HS-27A (cell line): ENCODE measurements at regions not wholly inside any gene's neighbourhood (a gene's known extent, or its start where the extent isn't known, plus 50 kb on each side); places are given as distances from the start of the nearest gene placed in this dataset.
"Not testable (repeated sequence)": the region's sequence is repeated elsewhere in the genome, so short reads cannot be mapped to it uniquely, and the experiment has no call there.

Experiments
- DNase-seq: peaks from one replicate; pipeline ENCODE4 v3.0.0-alpha.2; 2012; ENCODE audit warnings: low read depth, missing footprints

DNA sequence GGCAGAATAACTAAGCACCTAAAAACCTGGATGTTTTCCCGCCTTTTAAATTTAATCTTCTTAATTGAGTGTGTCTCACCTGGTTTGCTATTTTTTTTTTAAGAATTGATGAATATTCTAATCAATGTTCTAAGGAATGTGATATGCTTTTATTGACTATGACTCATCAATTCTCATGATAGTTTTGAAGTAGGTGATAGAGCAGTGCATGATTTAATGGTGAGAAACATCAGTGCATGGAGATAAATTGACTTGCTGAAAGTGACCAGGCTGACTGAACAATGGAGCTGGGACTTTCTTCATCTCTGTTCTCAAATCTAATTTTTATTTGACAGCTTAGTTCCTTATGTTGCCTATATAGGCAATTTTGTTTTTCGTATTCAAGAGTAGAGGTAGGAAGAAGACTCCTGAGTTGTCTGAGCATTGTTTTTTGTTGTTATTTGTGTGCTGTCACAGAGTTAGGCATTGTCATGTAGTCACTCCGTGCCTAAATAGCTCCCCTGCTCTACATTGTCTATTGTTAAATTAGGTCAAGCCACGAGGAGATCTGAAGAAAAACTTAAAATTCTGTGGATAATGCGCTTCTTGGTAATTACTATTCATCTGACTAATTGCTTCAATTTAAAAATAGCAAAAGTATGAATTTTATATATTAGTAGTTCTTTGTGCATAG, 59.0 kb upstream of the NUTM2F start:
- not testable (repeated sequence) for DNase-seq

DNA sequence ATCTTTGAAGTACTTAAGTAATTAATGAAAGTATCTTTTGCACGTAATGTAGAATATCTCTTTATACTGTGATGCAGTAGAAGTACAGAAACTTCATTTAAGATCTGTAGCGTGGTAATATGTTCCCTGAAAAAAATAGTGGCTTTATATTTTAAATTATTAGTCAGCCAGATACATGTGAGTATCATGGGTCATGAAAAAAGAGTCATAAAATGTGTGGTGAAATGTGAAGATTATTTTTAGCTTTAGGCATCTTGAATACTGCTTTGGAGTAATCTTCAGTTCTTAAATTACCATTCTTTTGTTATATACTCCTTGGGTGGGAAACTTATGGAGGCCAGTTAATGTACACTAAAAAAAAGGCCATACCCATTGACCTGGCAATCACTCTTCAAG, 59.6 kb upstream of the NUTM2F start:
- not testable (repeated sequence) for DNase-seq

- not testable (repeated sequence) for DNase-seq
These were observed 62.1 kb upstream of the NUTM2F start for GRCh38 chr9:94390425-94391098.

DNA sequence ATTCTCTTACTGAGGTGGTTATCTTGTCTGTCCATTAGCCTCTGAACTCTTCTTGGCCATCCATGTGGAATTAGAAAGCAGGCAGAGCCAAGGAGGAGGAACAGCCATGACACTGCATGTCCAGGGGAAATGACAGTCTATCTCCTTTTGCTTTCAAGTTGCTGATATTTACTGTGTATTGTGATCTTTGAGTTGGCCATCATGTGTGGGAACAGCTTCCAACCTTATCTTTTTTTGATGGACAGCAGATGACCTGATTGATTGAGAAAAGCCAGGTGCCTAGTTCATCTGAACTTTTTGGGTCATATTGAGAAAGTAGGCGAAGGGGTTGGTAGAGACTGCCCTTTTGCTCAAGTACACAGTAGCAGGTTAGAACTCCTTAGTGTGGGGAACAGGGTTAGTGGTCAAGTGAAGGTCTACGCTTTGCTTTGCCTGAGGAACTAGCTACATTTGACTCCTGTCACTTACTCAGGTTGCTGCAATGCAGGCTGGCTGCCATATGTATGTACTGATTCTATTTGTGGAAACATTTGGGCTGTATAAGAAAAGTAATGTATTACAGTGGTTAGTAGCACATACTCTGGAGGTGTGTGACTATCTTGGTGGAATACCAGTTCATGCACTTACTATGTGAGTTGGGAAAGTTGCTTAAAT, 64.7 kb upstream of the NUTM2F start:
- DNase-seq, result not testable (repeated sequence)

- not testable (repeated sequence) for DNase-seq
These were observed 69.4 kb upstream of the NUTM2F start for GRCh38 chr9:94397766-94398379.

DNA sequence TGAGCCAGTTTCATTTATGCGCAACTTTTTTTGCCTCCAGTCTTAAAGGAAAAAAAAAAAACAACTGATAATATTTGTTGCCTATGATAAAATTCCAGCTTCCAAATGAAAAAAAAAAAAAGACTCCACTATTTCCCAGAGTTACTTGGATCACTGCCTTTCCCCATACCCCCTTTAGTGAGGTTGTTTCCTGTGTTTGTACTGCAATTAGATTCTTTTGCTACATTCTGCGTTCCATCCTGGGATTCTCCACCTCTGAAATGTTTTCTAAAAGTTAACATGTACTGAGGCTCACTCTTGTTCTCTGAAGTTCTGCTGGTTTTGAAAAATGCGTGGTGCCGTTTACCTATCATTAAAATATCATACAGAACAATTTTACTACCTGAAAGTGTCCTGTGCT, 72.0 kb upstream of the NUTM2F start:
- DNase-seq, result not testable (repeated sequence)

GRCh38 chr9:94402795-94403194, 74.4 kb upstream of the NUTM2F start:
- not testable (repeated sequence) for DNase-seq

- DNase-seq, result not testable (repeated sequence)
These were observed 75.1 kb upstream of the NUTM2F start for GRCh38 chr9:94403571-94403970.

- not testable (repeated sequence) for DNase-seq
These were observed 85.2 kb upstream of the NUTM2F start for GRCh38 chr9:94413665-94414064.

DNA sequence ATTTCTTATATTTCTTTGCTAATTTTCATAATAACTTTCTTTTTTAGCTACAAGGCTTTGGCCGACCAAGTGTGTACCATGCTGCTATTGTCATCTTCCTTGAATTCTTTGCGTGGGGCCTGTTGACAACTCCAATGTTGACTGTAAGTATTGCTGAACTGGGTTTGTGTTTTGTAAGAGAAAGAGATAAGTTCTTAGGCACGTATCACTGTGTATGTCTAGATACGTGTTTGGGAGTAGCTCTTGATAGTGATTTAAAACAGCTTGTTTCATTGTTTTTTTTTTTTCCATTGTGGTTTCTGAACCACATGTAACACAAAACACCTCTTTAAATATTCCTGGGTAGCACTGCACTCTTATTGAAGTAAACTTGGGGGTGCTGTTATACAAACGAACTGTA, 86.7 kb upstream of the NUTM2F start:
- DNase-seq, result not testable (repeated sequence)

GRCh38 chr9:94420098-94420497, 91.7 kb upstream of the NUTM2F start:
- not testable (repeated sequence) for DNase-seq

DNA sequence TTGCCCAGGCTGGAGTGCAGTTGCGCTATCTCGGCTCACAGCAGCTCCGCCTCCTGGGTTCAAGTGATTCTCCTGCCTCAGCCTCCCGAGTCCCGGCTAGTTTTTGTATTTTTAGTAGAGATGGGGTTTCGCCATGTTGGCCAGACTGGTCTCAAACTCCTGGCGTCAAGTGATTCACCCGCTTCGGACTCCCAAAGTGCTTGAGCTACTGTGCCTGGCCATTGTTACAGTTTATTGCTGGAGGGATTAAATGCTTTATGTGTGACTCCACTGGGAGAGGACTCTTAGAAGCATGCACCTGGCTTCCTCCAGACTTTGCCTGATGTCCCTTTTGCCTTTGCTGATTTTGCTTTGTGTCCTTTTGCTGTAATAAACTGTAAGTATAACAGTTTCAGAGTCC, 93.5 kb upstream of the NUTM2F start:
- DNase-seq, result not testable (repeated sequence)

GRCh38 chr9:94425312-94425711, 96.9 kb upstream of the NUTM2F start:
- not testable (repeated sequence) for DNase-seq

DNA sequence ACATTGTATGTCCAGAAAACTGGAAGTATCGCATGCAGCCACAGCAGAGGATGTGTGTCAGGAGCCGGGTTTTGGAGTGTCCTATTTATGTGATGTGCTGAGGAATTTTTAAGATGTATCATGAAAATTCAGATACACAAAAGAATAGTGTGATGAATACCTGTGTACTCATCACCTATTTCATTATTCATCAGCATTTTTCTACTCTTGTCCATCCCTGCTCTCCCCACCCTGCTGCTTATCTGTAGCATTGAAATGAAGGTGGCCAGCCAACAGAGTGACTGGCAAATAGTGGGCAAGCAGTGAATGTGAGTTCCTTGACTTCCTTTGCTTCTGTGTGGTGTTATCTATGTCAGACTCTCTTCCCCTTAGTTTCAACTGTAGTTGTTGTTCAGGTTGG, 108.7 kb upstream of the NUTM2F start:
- not testable (repeated sequence) for DNase-seq

DNA sequence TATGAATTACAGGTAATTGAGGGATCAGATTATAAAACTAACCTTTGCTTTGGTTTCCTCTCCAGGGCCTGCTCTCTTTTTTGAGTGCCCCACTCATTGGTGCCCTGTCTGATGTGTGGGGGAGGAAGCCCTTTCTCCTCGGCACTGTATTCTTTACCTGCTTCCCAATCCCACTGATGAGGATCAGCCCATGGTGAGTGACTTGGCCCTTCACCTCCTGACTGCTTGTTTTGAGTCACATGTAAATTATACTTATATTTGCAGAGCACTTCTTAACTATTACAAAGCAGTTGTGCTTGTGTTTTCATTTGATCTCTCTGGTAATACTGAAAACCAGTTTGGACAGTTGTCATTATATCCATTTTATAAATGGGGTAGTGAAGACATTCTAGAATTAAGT, 109.9 kb upstream of the NUTM2F start:
- DNase-seq, result not testable (repeated sequence)

GRCh38 chr9:94441146-94441545, 112.7 kb upstream of the NUTM2F start:
- not testable (repeated sequence) for DNase-seq

DNA sequence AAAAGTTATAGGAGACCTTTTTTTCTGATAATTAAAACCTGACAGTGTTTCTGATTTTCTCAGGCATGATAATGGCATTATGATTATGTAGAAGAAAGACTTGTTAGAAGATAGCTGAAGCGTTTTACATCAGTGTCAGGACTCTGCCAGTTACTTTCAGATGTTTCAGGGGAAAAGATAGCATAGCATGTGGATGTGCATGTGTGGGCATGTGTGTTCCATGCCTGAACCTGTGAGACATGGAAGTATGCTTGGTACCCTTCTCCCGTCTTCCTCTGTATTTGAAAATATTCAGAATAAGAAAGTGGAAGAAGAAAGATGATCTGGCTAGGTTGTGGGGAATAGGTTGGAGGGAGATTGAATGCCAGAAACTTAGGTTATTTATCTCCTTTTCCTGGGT, 113.1 kb upstream of the PCAT7 start:
- DNase-seq, result no peak

DNA sequence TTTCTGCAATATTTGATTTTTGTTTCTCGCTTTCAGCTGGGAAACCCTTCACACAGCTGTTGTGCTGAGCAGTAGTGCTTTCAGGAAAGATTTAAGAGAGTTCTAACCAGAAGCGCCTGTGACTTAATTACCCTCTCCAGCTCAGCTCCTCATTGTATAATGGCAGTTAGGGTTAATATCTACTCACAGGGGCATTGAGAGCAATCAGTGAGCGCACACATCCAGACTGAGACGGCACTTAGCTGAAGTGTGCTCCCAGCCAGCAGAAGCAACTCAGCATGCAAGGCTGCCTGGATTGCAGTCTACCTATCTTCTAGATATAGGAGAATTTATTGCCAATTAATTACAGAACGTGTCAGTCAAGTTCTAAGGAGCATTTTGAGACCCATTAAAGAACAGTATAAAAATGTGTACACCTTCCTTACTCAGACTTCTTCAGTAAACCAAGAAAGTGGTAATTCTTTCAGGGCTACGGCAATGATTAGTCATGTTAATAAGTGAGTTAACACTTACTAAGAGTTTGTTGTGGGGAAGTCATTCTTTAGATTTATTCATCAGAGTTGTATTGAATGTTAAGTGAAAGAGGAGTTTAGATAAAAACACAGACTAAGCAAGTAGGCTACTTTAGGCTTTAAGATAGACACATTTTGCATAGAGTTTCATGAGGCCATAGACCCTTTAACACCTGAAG, 111.7 kb upstream of the PCAT7 start:
- DNase-seq, result no peak

GRCh38 chr9:94445863-94446262, 109.0 kb upstream of the PCAT7 start:
- no peak for DNase-seq

DNA sequence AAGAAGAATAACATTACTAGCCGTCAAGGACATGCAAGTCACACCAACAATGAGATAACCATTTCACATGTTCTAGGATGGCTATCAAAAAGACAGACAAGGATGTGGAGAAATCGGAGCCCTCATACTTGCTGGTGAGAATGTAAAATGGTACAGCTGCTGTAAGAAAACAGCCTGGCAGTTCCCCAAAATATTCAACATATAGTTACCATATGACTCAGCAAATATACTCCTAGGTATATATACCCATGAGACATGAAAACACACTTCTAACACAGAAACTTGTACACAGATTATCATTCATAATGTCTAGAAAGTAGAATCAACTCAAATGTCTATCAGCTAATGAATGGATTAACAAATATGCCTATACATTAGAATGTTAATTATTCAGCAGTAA, 105.4 kb upstream of the PCAT7 start:
- no peak for DNase-seq

- no peak for DNase-seq
These were observed 90.1 kb upstream of the PCAT7 start for GRCh38 chr9:94464790-94465189.

DNA sequence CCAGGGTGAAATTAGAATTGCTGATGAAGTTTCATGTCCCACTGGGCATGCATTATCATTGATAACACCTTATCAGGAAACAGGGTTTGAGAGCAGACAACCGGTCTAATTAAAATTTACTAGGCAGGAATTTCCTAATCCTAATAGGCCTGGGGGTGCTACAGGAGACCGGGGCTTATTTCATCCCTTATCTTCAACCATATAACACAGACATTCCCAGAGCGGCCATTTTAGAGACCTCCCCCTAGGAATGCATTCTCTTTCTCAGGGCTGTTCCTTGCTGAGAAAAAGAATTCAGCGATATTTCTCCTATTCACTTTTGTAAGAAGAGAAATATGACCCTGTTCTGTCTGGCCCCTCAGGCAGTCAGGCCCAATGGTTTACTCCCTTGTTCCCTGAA, 82.8 kb upstream of the PCAT7 start:
- DNase-seq, result not testable (repeated sequence)
